ENCODE measurements at regions not wholly inside any gene's neighbourhood (a gene's known extent, or its start where the extent isn't known, plus 50 kb on each side); places are given as distances from the start of the nearest gene placed in this dataset.

DNA sequence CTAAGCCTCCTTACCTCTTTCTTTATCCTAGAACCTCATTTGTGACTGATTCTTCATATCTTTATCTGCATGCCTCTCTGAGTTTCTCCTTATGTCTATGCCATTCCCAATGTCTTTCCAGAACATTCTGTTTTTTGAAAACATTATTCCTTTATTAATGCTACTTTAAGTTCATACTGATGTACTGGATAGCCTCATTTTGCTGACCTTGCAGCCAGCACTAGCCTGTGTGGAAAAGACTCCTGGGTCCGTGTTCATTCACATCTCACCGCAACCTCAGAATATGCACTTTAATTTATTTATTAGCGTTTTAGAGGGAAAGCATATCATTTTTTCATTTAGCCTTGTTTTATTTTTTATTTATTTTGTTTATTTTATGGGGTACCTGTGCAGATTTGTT lies 208.1 kb upstream of the NPVF start:
- TF ChIP-seq POLR2A (IDR thresholded peaks at IDR 0.05) (no peak), CTCF (IDR thresholded peaks at IDR 0.05) (no peak)

GRCh38 chr7:25437308-25437707 lies 209.0 kb upstream of the NPVF start:
- no peaks in the 10 kb centered on the region for H3K4me1 ChIP-seq
- no peak for DNase-seq
- intact Hi-C loops (cut with DNase I; ENCODE audit: low total_unique reads) = no loop called here

More for the DNA sequence above, 208.1 kb upstream of the NPVF start:
- intact Hi-C loops (cut with DNase I; ENCODE audit: low total_unique reads) = no loop called here
- DNase-seq = no peak
- Histone ChIP-seq H3K27me3 (no peaks in the 10 kb centered on the region), H3K9me3 (no peaks in the 10 kb centered on the region), H3K4me1 (no peaks in the 10 kb centered on the region), H3K27ac (no peak overlapping the region), H3K36me3 (ENCODE audit: low read depth, missing control alignments) (no peaks in the 10 kb centered on the region), H3K4me3 (no peak overlapping the region)
- 83 to 94% methylated on average over 3 of the region's 3 CpGs for WGBS, 2 donors

GRCh38 chr7:25444991-25445390 lies 216.7 kb upstream of the NPVF start:
- no peak for DNase-seq

More at GRCh38 chr7:25437308-25437707, 209.0 kb upstream of the NPVF start:
- Histone ChIP-seq H3K27me3 (no peaks in the 10 kb centered on the region), H3K27ac (no peak overlapping the region), H3K4me3 (no peak overlapping the region), H3K9me3 (no peaks in the 10 kb centered on the region), H3K36me3 (ENCODE audit: low read depth, missing control alignments) (no peaks in the 10 kb centered on the region)
- no peak for TF ChIP-seq POLR2A (IDR thresholded peaks at IDR 0.05)
- TF ChIP-seq CTCF (IDR thresholded peaks at IDR 0.05) = no peak

GRCh38 chr7:25448301-25448700 lies 220.0 kb upstream of the NPVF start:
- TF ChIP-seq CTCF (IDR thresholded peaks at IDR 0.05) = no peak
- no peak for TF ChIP-seq POLR2A (IDR thresholded peaks at IDR 0.05)
- 95 to 97% methylated on average over 2 of the region's 2 CpGs for WGBS, 2 donors

More at GRCh38 chr7:25444991-25445390, 216.7 kb upstream of the NPVF start:
- WGBS, 2 donors = 78 to 81% methylated on average over 1 of the region's 1 CpG
- TF ChIP-seq CTCF (IDR thresholded peaks at IDR 0.05) (no peak), POLR2A (IDR thresholded peaks at IDR 0.05) (no peak)
- no peaks in the 10 kb centered on the region for H3K36me3 ChIP-seq (ENCODE audit: low read depth, missing control alignments)
- H3K27ac ChIP-seq = no peak overlapping the region
- H3K9me3 ChIP-seq = no peaks in the 10 kb centered on the region
- no peaks in the 10 kb centered on the region for H3K4me1 ChIP-seq
- no peak overlapping the region for H3K4me3 ChIP-seq
- H3K27me3 ChIP-seq = no peaks in the 10 kb centered on the region
- intact Hi-C loops (cut with DNase I; ENCODE audit: low total_unique reads) = no loop called here

DNA sequence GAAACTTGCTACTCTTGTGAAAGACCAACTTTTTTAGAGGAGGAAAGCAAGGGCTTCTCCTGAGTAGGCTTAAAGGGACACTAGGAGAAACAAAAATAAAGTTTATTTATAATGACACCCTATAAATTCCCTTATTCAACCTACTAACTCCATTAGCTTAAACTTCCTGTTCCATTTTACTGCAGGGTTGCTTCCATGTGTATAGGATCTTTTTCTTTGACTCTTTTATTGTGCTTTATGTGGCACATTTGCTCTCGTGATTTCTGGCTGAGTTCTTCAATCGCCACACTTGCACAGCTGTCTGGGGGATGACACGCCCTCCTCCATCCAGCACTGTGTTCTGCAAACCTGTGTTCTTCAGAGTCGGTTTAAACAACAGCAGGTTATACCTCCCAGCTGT lies 225.7 kb upstream of the NPVF start:
- Histone ChIP-seq H3K9me3 (no peaks in the 10 kb centered on the region), H3K4me3 (no peak overlapping the region), H3K27ac (peak overlapping the region in 1 of 2 donors; percentile 65), H3K36me3 (ENCODE audit: low read depth, missing control alignments) (no peaks in the 10 kb centered on the region), H3K27me3 (no peaks in the 10 kb centered on the region), H3K4me1 (peaks cover 21% of the 10 kb centered on the region)
- no peak for TF ChIP-seq POLR2A (IDR thresholded peaks at IDR 0.05)
- no peak for TF ChIP-seq CTCF (IDR thresholded peaks at IDR 0.05)
- no peak for DNase-seq
- intact Hi-C loops (cut with DNase I; ENCODE audit: low total_unique reads) = no loop called here
- WGBS, 2 donors = 31 to 54% methylated on average over 4 of the region's 4 CpGs

More at GRCh38 chr7:25448301-25448700, 220.0 kb upstream of the NPVF start:
- intact Hi-C loops (cut with DNase I; ENCODE audit: low total_unique reads) = no loop called here
- H3K9me3 ChIP-seq = no peaks in the 10 kb centered on the region
- H3K4me3 ChIP-seq = no peak overlapping the region
- no peaks in the 10 kb centered on the region for H3K4me1 ChIP-seq
- DNase-seq = no peak
- no peaks in the 10 kb centered on the region for H3K36me3 ChIP-seq (ENCODE audit: low read depth, missing control alignments)
- H3K27ac ChIP-seq = no peak overlapping the region
- no peaks in the 10 kb centered on the region for H3K27me3 ChIP-seq

Measured in testis (tissue), 2 donors.